IPS-20b (cell line): ENCODE measurements at regions not wholly inside any gene's neighbourhood (a gene's known extent, or its start where the extent isn't known, plus 50 kb on each side); places are given as distances from the start of the nearest gene placed in this dataset.

Experiments used
- H3K27ac ChIP-seq: one replicate; pipeline ENCODE4 v1.5.1; 2013; ENCODE audit warnings: low read length
- H3K27me3 ChIP-seq: 2 replicates; pipeline ENCODE4 v1.6.1; 2013; ENCODE audit warnings: mild to moderate bottlenecking, low read length, inconsistent platforms; ENCODE audit not compliant: insufficient read depth
- H3K36me3 ChIP-seq: 2 replicates; pipeline ENCODE4 v1.6.1; 2013; ENCODE audit warnings: low read depth, mild to moderate bottlenecking, inconsistent platforms, low read length, moderate library complexity; ENCODE audit not compliant: insufficient read depth
- H3K4me1 ChIP-seq: 2 replicates; pipeline ENCODE4 v1.6.1; 2013; ENCODE audit warnings: mild to moderate bottlenecking, control low read depth, inconsistent platforms, low read length, moderate library complexity; ENCODE audit not compliant: insufficient read depth
- H3K4me3 ChIP-seq: 2 replicates; pipeline ENCODE4 v1.5.1; 2013; ENCODE audit warnings: mild to moderate bottlenecking, low read length, inconsistent platforms
- H3K9ac ChIP-seq: 2 replicates; pipeline ENCODE4 v1.6.1; 2013; ENCODE audit warnings: low read depth, mild to moderate bottlenecking, inconsistent platforms, low read length, moderate library complexity
- H3K9me3 ChIP-seq: 2 replicates; pipeline ENCODE4 v1.6.1; 2013; ENCODE audit warnings: mild to moderate bottlenecking, low read depth, low read length, inconsistent platforms; ENCODE audit not compliant: insufficient read depth

DNA sequence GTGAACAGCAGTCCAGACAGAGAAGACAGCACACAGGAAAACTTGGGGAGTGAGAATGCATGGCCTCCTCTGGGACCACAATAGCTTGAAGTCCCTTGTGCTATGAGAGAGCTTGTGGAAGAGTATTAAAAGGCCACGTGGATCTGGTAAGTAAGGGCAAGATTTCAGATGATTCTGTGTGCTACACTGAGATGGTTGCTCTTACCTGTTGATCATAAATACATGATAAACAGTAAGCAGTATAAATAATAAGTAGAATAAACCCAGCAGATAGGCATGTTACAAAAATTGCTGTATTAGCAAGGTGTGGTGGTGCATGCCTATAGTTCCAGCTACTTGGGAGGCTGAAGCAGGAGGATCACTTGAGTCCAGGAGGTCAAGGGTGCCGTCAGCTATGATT is 150.4 kb upstream of the ZC3H11B start:
- no peaks in the 10 kb centered on the region for H3K4me1 ChIP-seq
- no peaks in the 10 kb centered on the region for H3K27me3 ChIP-seq
- no peak overlapping the region for H3K27ac ChIP-seq
- no peaks in the 10 kb centered on the region for H3K36me3 ChIP-seq
- H3K9ac ChIP-seq = no peak overlapping the region
- no peaks in the 10 kb centered on the region for H3K9me3 ChIP-seq
- H3K4me3 ChIP-seq = no peak overlapping the region

DNA sequence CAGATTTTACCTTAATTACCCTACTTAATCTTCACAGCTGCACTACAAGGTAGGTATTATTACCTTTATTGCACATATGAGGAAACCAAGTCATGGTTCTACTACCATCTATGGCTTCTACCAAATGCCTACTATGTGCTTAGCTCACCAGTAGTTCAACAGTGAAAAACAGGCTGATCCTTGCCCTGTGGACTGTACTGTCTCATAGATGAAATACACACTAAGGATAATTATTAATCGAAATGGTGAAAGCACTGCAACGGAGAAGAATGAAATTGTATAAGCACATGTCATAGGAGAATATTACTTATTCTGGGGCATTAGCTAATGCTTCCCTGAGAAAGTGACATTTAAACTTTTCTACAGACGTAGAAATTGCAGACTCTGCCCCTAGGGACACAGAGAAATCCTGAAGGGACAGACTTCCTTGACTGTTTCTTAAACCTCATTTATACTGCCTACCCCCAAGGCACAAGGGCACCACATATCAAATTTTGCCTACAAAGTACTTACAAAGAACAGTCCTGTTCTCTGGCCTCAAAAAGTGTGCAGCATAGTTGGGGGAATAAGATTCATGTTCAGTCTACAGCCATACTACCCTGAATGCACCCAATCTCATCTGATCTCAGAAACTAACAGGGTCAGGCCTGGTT is 148.4 kb upstream of the ZC3H11B start:
- Histone ChIP-seq H3K27ac (no peak overlapping the region), H3K36me3 (no peaks in the 10 kb centered on the region), H3K27me3 (no peaks in the 10 kb centered on the region), H3K9me3 (no peaks in the 10 kb centered on the region), H3K9ac (no peak overlapping the region), H3K4me3 (no peak overlapping the region), H3K4me1 (no peaks in the 10 kb centered on the region)

DNA sequence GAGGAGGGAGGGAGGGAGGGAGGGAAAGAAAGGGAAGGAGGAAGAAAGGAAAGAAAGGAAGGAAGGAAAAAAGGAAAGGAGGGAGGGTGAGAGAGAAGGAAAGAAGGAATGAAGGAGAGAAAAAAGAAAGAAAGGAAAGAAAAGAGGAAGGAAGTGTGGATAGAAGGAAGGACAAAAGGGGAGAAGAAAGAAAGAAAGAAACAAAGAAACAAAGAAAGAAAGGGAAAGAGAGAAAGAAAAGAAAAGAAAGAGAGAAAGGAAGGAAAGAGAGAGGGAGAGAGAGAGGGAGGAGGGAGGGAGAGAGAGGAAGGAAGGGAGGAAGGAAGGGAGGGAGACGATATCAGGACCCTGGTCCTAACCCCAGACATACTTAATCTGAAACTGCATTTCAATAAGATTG is 146.2 kb upstream of the ZC3H11B start:
- no peaks in the 10 kb centered on the region for H3K27me3 ChIP-seq
- H3K4me3 ChIP-seq = no peak overlapping the region
- H3K9ac ChIP-seq = no peak overlapping the region
- H3K36me3 ChIP-seq = no peaks in the 10 kb centered on the region
- no peaks in the 10 kb centered on the region for H3K4me1 ChIP-seq
- no peaks in the 10 kb centered on the region for H3K9me3 ChIP-seq
- no peak overlapping the region for H3K27ac ChIP-seq

- Histone ChIP-seq H3K27me3 (no peaks in the 10 kb centered on the region), H3K27ac (no peak overlapping the region), H3K9ac (no peak overlapping the region), H3K4me1 (no peaks in the 10 kb centered on the region), H3K36me3 (no peaks in the 10 kb centered on the region), H3K4me3 (no peak overlapping the region), H3K9me3 (no peaks in the 10 kb centered on the region)
Measured at GRCh38 chr1:219757890-219758289, 145.0 kb upstream of the ZC3H11B start.

DNA sequence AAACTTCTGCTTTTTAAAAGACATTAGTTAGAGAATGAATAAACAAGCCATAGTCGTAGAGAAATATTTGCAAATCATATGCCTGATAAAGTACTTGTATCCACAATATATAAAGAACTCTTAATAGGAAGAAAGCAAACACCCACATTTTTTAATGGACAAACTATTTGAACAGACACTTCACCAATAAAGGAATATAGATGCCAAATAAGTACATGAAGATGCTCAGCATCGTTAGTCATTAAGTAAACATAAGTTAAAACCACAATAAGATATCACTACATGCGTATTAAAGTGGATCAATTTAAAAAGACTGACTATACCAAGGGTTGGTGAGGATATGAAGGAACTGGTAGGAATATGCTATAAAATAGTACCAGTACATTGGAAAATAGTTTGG is 142.3 kb upstream of the ZC3H11B start:
- no peak overlapping the region for H3K27ac ChIP-seq
- H3K9ac ChIP-seq = no peak overlapping the region
- no peaks in the 10 kb centered on the region for H3K4me1 ChIP-seq
- H3K27me3 ChIP-seq = no peaks in the 10 kb centered on the region
- H3K9me3 ChIP-seq = no peaks in the 10 kb centered on the region
- no peak overlapping the region for H3K4me3 ChIP-seq
- no peaks in the 10 kb centered on the region for H3K36me3 ChIP-seq

GRCh38 chr1:219754767-219755166 is 141.9 kb upstream of the ZC3H11B start:
- no peaks in the 10 kb centered on the region for H3K27me3 ChIP-seq
- H3K4me3 ChIP-seq = no peak overlapping the region
- no peaks in the 10 kb centered on the region for H3K36me3 ChIP-seq
- H3K4me1 ChIP-seq = no peaks in the 10 kb centered on the region
- no peaks in the 10 kb centered on the region for H3K9me3 ChIP-seq
- no peak overlapping the region for H3K9ac ChIP-seq
- H3K27ac ChIP-seq = no peak overlapping the region

DNA sequence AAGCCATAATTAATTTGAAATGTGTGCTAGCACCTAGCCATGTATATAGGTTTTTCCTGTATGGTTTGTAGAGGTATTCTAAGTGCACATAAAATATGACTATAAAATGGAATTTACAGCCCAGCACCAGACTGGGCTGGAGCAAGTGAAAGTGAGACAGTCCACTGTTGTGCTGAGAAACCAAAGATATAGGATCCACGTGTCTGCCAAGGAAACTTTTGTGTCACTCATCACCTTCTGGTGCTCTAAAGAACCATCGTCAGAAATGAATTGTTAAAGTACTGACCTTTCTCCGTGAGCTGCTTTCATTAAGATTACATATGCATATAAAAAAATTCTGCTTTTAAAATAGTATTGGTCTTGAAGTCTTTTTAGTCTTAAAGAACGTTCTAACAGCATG is 141.0 kb upstream of the ZC3H11B start:
- H3K27ac ChIP-seq = no peak overlapping the region
- H3K27me3 ChIP-seq = no peaks in the 10 kb centered on the region
- H3K4me1 ChIP-seq = no peaks in the 10 kb centered on the region
- H3K9me3 ChIP-seq = no peaks in the 10 kb centered on the region
- H3K4me3 ChIP-seq = no peak overlapping the region
- no peaks in the 10 kb centered on the region for H3K36me3 ChIP-seq
- no peak overlapping the region for H3K9ac ChIP-seq

DNA sequence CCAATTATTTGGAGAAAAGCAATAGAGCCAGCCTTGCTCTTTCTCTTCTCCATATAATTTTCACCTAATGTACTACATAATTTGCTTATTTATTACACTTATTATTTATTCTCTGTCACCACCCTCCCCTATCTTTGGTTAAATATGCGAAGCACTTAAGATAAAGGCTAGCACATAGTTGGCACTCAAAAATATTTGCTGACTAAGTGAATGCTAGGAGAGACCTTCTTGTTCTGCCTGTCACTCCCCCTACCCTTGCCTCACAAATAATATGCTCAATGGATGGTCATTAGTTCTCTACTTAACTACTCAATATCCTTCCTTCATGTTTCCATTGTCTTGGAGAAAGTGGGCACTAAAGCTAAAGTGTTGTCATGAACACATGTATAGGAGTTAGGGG is 139.7 kb upstream of the ZC3H11B start:
- Histone ChIP-seq H3K27me3 (no peaks in the 10 kb centered on the region), H3K27ac (no peak overlapping the region), H3K4me3 (no peak overlapping the region), H3K4me1 (no peaks in the 10 kb centered on the region), H3K9me3 (no peaks in the 10 kb centered on the region), H3K36me3 (no peaks in the 10 kb centered on the region), H3K9ac (no peak overlapping the region)

- Histone ChIP-seq H3K36me3 (no peaks in the 10 kb centered on the region), H3K4me3 (no peak overlapping the region), H3K9me3 (no peaks in the 10 kb centered on the region), H3K27me3 (no peaks in the 10 kb centered on the region), H3K27ac (no peak overlapping the region), H3K9ac (no peak overlapping the region), H3K4me1 (no peaks in the 10 kb centered on the region)
Measured at GRCh38 chr1:219751870-219752507, 139.1 kb upstream of the ZC3H11B start.

GRCh38 chr1:219749370-219749769 is 136.5 kb upstream of the ZC3H11B start:
- Histone ChIP-seq H3K36me3 (no peaks in the 10 kb centered on the region), H3K4me1 (no peaks in the 10 kb centered on the region), H3K4me3 (no peak overlapping the region), H3K9me3 (no peaks in the 10 kb centered on the region), H3K9ac (no peak overlapping the region), H3K27ac (no peak overlapping the region), H3K27me3 (no peaks in the 10 kb centered on the region)

DNA sequence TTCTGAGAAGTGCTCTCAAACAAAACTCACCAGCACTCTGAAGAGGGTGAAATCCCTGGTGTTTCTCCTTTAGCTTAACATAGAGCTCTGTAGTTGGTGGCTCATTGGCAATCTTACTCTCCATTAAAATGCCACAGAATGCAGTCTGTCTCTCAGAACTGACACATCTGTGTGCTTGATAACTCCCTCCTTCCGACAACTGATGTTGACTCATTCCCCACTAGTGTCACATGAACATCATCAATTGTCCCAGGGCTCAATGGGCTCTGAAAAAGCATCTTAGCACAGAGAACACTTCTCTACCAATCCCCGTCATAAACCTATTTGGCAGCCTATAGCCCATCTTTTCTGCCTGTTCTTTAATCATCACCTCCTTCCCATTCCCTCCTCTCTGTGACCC is 133.2 kb upstream of the ZC3H11B start:
- Histone ChIP-seq H3K9me3 (no peaks in the 10 kb centered on the region), H3K4me1 (no peaks in the 10 kb centered on the region), H3K36me3 (no peaks in the 10 kb centered on the region), H3K27me3 (no peaks in the 10 kb centered on the region), H3K27ac (no peak overlapping the region), H3K4me3 (no peak overlapping the region), H3K9ac (no peak overlapping the region)

DNA sequence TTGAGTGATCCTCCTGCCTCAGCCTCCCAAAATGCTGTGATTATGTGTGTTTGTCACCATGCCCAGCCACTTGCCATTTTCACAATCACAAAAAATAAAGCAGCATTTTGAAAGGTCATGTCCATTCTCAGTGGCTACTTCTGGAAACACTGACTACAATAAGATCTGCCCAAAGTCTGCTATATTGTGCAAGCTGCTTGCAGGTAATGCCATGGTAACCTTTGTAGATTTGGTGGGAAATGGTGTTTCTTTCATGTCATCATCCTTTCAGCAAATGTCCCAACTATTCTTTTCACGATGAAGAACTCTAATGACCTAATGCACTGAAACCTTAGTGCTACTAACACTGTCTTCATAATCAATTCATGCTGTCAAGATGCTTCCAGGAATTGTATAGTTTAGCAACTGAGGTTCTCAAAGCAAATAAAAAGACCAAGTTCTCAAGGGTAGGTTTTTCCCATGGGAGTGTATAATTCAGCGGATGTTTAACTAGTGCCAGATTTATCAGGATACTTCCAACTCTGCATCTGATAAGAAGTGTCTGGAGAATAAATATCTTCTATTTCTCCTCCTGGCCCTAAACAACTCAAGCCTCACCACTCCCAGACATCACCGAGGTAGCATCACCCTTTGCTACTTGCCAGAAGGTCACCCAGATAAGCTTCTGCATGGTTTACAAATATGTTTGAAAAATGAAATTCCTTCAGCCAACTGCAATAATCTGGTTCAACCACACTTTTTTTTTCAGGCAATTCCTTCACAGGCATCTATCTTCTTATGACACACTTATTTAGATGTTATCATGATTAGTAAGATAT is 132.0 kb upstream of the ZC3H11B start:
- no peaks in the 10 kb centered on the region for H3K9me3 ChIP-seq

More for the DNA sequence above, 132.0 kb upstream of the ZC3H11B start:
- H3K27ac ChIP-seq = no peak overlapping the region
- H3K36me3 ChIP-seq = no peaks in the 10 kb centered on the region
- H3K9ac ChIP-seq = no peak overlapping the region
- H3K4me1 ChIP-seq = no peaks in the 10 kb centered on the region
- H3K27me3 ChIP-seq = no peaks in the 10 kb centered on the region
- H3K4me3 ChIP-seq = no peak overlapping the region
